ENCODE measurements at regions not wholly inside any gene's neighbourhood (a gene's known extent, or its start where the extent isn't known, plus 50 kb on each side); places are given as distances from the start of the nearest gene placed in this dataset.

- TF ChIP-seq ZNF696 (CRISPR knock-in tag; conservative IDR thresholded peaks at IDR 0.05) (no peak), SREBF2 (CRISPR knock-in tag; IDR thresholded peaks at IDR 0.05) (no peak), ZNF395 (CRISPR knock-in tag; IDR thresholded peaks at IDR 0.05) (no peak), ZNF184 (CRISPR knock-in tag; IDR thresholded peaks at IDR 0.05) (no peak)
Observed at GRCh38 chr2:149732001-149732685, 144.6 kb upstream of the MMADHC start (continued).

DNA sequence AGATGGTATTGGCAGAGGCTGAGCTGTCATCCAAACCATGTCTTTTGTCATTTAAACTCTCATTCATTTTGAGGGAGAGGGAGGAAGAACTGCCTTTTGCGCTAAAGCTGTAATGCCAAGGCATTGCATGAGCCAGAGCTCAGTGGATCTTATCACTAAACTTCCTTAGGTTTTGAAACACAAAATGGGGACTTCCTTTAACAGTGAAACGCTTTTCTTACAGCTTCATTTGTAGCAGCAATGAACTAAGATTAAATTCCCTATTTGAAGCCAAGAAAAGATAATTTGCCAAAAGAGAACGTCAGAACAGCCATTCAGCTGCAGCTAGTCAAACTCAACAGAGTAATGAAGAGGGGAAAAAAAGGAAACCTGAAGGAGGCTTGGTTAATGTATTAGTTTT is 143.5 kb upstream of the MMADHC start:
- H3K79me2 ChIP-seq (ENCODE audit: control insufficient read depth, insufficient read depth, low read length): no peaks in the 10 kb centered on the region
- H3K9ac ChIP-seq (ENCODE audit: insufficient read depth in 1 of 2, low read depth in 2 of 2, low read length in 2 of 2): no peak overlapping the region
- no peak overlapping the region for H3K27ac ChIP-seq (ENCODE audit: extremely low read depth, low read depth, low read length)
- no peak overlapping the region for H2AFZ ChIP-seq (ENCODE audit: low read depth, low read length)
- no peaks in the 10 kb centered on the region for H3K4me1 ChIP-seq (replicated peaks in 1 of 2; ENCODE audit: control insufficient read depth in 2 of 2, insufficient read depth in 2 of 2, low read length in 2 of 2)
- H4K20me1 ChIP-seq (replicated peaks; ENCODE audit: control insufficient read depth, insufficient read depth, low read length): no peaks in the 10 kb centered on the region
- FAIRE-seq (no peak), DNase-seq (ENCODE audit: extremely low read depth in 1 of 4, low spot score in 3 of 4) (no peak), ATAC-seq (no peak)
- no peak overlapping the region for H3K4me3 ChIP-seq
- BruUV-seq (replicated peaks): no TSS peak
- H3K9me3 ChIP-seq (replicated peaks; ENCODE audit: control insufficient read depth, insufficient read depth, low read depth, low read length): no peaks in the 10 kb centered on the region
- WGBS (ENCODE audit: insufficient coverage, low coverage, missing lambda C conversion rate): 12% methylated on average over 3 of the region's 3 CpGs
- intact Hi-C loops (cut with micrococcal nuclease): no loop called here
- CTCF ChIA-PET (ENCODE audit: low intra/inter-chr PET ratio): no interaction called here
- H3K9me1 ChIP-seq (ENCODE audit: control insufficient read depth, insufficient read depth, low read length): no peaks in the 10 kb centered on the region
- no peaks in the 10 kb centered on the region for H3K27me3 ChIP-seq (ENCODE audit: control insufficient read depth in 2 of 2, insufficient read depth in 2 of 2, low read length in 2 of 2)
- POLR2A ChIA-PET: no interaction called here
- H3K36me3 ChIP-seq (ENCODE audit: control insufficient read depth, insufficient read depth, low read length): no peaks in the 10 kb centered on the region
- H3K4me2 ChIP-seq (ENCODE audit: insufficient read depth, low read length): no peak overlapping the region
- in situ Hi-C loops (cut with MboI): no loop called here
- TF ChIP-seq HDGF (IDR thresholded peaks at IDR 0.05): no peak
- TF ChIP-seq CBX1 (IDR thresholded peaks at IDR 0.05; ENCODE audit: low read depth): no peak
- no peak for TF ChIP-seq MAFK (IDR thresholded peaks at IDR 0.05; ENCODE audit: low read length)
- no peak for TF ChIP-seq ETS2 (tag; IDR thresholded peaks at IDR 0.05; ENCODE audit: borderline replicate concordance, poor library complexity, severe bottlenecking)
- TF ChIP-seq, protein P1, sequence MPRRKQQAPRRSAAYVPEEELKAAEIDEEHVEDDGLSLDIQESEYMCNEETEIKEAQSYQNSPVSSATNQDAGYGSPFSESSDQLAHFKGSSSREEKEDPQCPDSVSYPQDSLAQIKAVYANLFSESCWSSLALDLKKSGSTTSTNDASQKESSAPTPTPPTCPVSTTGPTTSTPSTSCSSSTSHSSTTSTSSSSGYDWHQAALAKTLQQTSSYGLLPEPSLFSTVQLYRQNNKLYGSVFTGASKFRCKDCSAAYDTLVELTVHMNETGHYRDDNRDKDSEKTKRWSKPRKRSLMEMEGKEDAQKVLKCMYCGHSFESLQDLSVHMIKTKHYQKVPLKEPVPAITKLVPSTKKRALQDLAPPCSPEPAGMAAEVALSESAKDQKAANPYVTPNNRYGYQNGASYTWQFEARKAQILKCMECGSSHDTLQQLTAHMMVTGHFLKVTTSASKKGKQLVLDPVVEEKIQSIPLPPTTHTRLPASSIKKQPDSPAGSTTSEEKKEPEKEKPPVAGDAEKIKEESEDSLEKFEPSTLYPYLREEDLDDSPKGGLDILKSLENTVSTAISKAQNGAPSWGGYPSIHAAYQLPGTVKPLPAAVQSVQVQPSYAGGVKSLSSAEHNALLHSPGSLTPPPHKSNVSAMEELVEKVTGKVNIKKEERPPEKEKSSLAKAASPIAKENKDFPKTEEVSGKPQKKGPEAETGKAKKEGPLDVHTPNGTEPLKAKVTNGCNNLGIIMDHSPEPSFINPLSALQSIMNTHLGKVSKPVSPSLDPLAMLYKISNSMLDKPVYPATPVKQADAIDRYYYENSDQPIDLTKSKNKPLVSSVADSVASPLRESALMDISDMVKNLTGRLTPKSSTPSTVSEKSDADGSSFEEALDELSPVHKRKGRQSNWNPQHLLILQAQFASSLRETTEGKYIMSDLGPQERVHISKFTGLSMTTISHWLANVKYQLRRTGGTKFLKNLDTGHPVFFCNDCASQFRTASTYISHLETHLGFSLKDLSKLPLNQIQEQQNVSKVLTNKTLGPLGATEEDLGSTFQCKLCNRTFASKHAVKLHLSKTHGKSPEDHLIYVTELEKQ (CRISPR knock-in tag; IDR thresholded peaks at IDR 0.05): no peak
- no peak for TF ChIP-seq RFX1 (IDR thresholded peaks at IDR 0.05)
- no peak for TF ChIP-seq HDAC3 (IDR thresholded peaks at IDR 0.05; ENCODE audit: borderline replicate concordance, partially characterized antibody)
- no peak for TF ChIP-seq FOSL1 (tag; conservative IDR thresholded peaks at IDR 0.05)
- no peak for TF ChIP-seq CCAR2 (IDR thresholded peaks at IDR 0.05; ENCODE audit: low read depth, low read length)
- TF ChIP-seq KDM2B (CRISPR knock-in tag; IDR thresholded peaks at IDR 0.05): no peak
- no peak for TF ChIP-seq C11orf30 (IDR thresholded peaks at IDR 0.05; ENCODE audit: low read depth)

Data from K562 (cell line).